ENCODE measurements at regions not wholly inside any gene's neighbourhood (a gene's known extent, or its start where the extent isn't known, plus 50 kb on each side); places are given as distances from the start of the nearest gene placed in this dataset.

- intact Hi-C loops (cut with DNase I) = no loop called here
- H3K9me3 ChIP-seq = no peaks in the 10 kb centered on the region
- H3K4me3 ChIP-seq = no peak overlapping the region
- no peaks in the 10 kb centered on the region for H3K4me1 ChIP-seq
- H3K36me3 ChIP-seq = no peaks in the 10 kb centered on the region
- no peak for DNase-seq
- H3K27me3 ChIP-seq = no peaks in the 10 kb centered on the region
- TF ChIP-seq CTCF (IDR thresholded peaks at IDR 0.05) = no peak
- no peak overlapping the region for H3K9ac ChIP-seq (ENCODE audit: low read depth in 2 of 2, low read length in 2 of 2)
- no peak overlapping the region for H3K27ac ChIP-seq
These were observed 318.7 kb downstream of the RFPL4B start for GRCh38 chr6:112665815-112666214.

GRCh38 chr6:112667427-112667826, 320.3 kb downstream of the RFPL4B start:
- Histone ChIP-seq H3K27ac (no peak overlapping the region), H3K9ac (ENCODE audit: low read depth in 2 of 2, low read length in 2 of 2) (no peak overlapping the region), H3K4me1 (no peaks in the 10 kb centered on the region), H3K4me3 (no peak overlapping the region), H3K36me3 (no peaks in the 10 kb centered on the region), H3K9me3 (no peaks in the 10 kb centered on the region), H3K27me3 (no peaks in the 10 kb centered on the region)
- no peak for DNase-seq
- TF ChIP-seq CTCF (IDR thresholded peaks at IDR 0.05) = no peak
- intact Hi-C loops (cut with DNase I) = no loop called here

- H3K4me3 ChIP-seq = no peak overlapping the region
- no peak overlapping the region for H3K9ac ChIP-seq (ENCODE audit: low read depth in 2 of 2, low read length in 2 of 2)
- no peak for TF ChIP-seq CTCF (IDR thresholded peaks at IDR 0.05)
- no peak overlapping the region for H3K27ac ChIP-seq
- H3K9me3 ChIP-seq = no peaks in the 10 kb centered on the region
- H3K36me3 ChIP-seq = no peaks in the 10 kb centered on the region
- DNase-seq = no peak
- intact Hi-C loops (cut with DNase I) = no loop called here
- no peaks in the 10 kb centered on the region for H3K4me1 ChIP-seq
- H3K27me3 ChIP-seq = no peaks in the 10 kb centered on the region
These were observed 333.0 kb downstream of the RFPL4B start for GRCh38 chr6:112680091-112680490.

- H3K4me1 ChIP-seq = no peaks in the 10 kb centered on the region
- intact Hi-C loops (cut with DNase I) = no loop called here
- no peaks in the 10 kb centered on the region for H3K27me3 ChIP-seq
- H3K4me3 ChIP-seq = no peak overlapping the region
- H3K9me3 ChIP-seq = no peaks in the 10 kb centered on the region
- no peak for DNase-seq
- no peaks in the 10 kb centered on the region for H3K36me3 ChIP-seq
- H3K27ac ChIP-seq = no peak overlapping the region
- no peak for TF ChIP-seq CTCF (IDR thresholded peaks at IDR 0.05)
- no peak overlapping the region for H3K9ac ChIP-seq (ENCODE audit: low read depth in 2 of 2, low read length in 2 of 2)
These were observed 334.9 kb downstream of the RFPL4B start for GRCh38 chr6:112682071-112682470.

- DNase-seq = no peak
- H3K4me1 ChIP-seq = no peaks in the 10 kb centered on the region
These were observed 336.0 kb downstream of the RFPL4B start for GRCh38 chr6:112683106-112683505.

More at GRCh38 chr6:112683106-112683505, 336.0 kb downstream of the RFPL4B start:
- H3K36me3 ChIP-seq = no peaks in the 10 kb centered on the region
- no peak overlapping the region for H3K4me3 ChIP-seq
- TF ChIP-seq CTCF (IDR thresholded peaks at IDR 0.05) = no peak
- no peaks in the 10 kb centered on the region for H3K27me3 ChIP-seq
- no peak overlapping the region for H3K27ac ChIP-seq
- no peak overlapping the region for H3K9ac ChIP-seq (ENCODE audit: low read depth in 2 of 2, low read length in 2 of 2)
- H3K9me3 ChIP-seq = no peaks in the 10 kb centered on the region
- intact Hi-C loops (cut with DNase I) = no loop called here
